ENCODE measurements at regions not wholly inside any gene's neighbourhood (a gene's known extent, or its start where the extent isn't known, plus 50 kb on each side); places are given as distances from the start of the nearest gene placed in this dataset.

DNA sequence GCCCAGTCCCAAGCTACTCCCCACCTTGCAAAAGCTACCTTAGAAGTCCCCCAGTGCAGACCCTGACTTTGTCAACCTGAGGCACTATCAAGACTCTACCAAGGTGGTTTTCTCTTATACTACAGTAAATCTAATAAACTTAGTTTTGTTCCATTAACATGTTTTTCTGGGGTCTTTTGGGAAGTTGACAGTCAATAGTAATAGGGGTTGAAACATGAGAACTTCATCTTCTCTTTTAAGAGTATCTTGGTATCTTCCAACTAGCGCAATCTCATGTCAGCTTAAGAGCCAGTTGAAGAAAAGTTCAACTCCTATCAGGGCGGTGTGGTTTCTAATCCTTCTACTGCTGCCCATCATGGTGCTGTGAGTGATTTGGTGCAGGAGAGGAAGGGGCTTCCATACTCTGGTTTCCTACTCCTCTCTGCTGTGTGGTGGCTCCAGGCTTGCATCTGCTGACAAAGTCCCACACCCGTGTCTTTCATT, 164.2 kb downstream of the FOXA2 start:
- Histone ChIP-seq H3K36me3 (ENCODE audit: control insufficient read depth, insufficient read depth, low read length) (no peaks in the 10 kb centered on the region), H3K27me3 (replicated peaks; ENCODE audit: control insufficient read depth, insufficient read depth, low read length) (peaks cover 2% of the 10 kb centered on the region), H3K4me3 (replicated peaks; ENCODE audit: low read depth, low read length) (no peak overlapping the region)
- no peak for DNase-seq (ENCODE audit: extremely low read depth, insufficient read length)
- TF ChIP-seq, protein P1, sequence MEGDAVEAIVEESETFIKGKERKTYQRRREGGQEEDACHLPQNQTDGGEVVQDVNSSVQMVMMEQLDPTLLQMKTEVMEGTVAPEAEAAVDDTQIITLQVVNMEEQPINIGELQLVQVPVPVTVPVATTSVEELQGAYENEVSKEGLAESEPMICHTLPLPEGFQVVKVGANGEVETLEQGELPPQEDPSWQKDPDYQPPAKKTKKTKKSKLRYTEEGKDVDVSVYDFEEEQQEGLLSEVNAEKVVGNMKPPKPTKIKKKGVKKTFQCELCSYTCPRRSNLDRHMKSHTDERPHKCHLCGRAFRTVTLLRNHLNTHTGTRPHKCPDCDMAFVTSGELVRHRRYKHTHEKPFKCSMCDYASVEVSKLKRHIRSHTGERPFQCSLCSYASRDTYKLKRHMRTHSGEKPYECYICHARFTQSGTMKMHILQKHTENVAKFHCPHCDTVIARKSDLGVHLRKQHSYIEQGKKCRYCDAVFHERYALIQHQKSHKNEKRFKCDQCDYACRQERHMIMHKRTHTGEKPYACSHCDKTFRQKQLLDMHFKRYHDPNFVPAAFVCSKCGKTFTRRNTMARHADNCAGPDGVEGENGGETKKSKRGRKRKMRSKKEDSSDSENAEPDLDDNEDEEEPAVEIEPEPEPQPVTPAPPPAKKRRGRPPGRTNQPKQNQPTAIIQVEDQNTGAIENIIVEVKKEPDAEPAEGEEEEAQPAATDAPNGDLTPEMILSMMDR (IDR thresholded peaks at IDR 0.05; ENCODE audit: insufficient read depth, low read length, poor library complexity, severe bottlenecking): no peak

DNA sequence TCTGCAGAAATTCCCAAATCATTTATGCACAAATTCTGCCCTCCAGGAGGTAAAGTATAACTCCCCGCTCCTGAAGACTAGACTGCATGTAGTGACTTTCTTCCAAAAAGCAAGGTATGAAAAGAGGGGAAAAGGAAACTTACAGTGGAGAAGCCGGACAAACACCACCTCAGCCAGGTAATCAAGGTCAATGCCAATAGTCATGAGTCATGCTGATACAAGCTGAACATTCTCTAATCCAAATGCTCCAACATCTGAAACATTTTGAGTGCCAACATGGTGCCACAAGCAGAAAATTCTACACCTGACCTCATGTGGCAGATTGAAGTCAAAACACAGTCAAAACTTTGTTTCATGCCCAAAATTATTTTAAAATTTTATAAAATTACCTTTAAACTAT, 165.6 kb downstream of the FOXA2 start:
- Histone ChIP-seq H3K4me3 (replicated peaks; ENCODE audit: low read depth, low read length) (no peak overlapping the region), H3K36me3 (ENCODE audit: control insufficient read depth, insufficient read depth, low read length) (no peaks in the 10 kb centered on the region), H3K27me3 (replicated peaks; ENCODE audit: control insufficient read depth, insufficient read depth, low read length) (peaks cover 2% of the 10 kb centered on the region)
- no peak for DNase-seq (ENCODE audit: extremely low read depth, insufficient read length)
- TF ChIP-seq, protein P1 (IDR thresholded peaks at IDR 0.05; ENCODE audit: insufficient read depth, low read length, poor library complexity, severe bottlenecking): no peak

DNA sequence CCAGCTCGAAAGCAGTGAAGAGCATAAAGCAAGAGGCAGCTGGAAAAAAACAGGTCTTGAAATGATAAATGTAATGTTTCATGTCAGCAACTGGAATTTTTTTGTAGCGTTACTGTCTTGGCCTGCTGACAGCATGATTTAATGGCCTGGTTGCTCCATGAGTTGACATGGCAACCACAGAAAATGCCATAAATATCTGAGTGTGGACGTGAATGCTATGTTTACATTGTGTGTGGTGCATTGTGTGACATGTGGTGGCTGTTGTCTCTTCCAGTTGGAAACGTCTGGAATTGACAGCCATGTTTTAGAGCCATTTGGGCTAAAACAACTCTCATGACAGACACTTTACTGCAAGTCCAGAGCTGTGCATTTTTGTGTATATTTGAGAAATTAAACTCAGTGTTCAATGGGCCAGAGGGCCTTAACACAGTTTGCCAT, 170.0 kb downstream of the FOXA2 start:
- H3K4me3 ChIP-seq (replicated peaks; ENCODE audit: low read depth, low read length): no peak overlapping the region
- DNase-seq (ENCODE audit: extremely low read depth, insufficient read length): no peak
- TF ChIP-seq, protein P1 (IDR thresholded peaks at IDR 0.05; ENCODE audit: insufficient read depth, low read length, poor library complexity, severe bottlenecking): no peak
- no peaks in the 10 kb centered on the region for H3K36me3 ChIP-seq (ENCODE audit: control insufficient read depth, insufficient read depth, low read length)
- no peaks in the 10 kb centered on the region for H3K27me3 ChIP-seq (replicated peaks; ENCODE audit: control insufficient read depth, insufficient read depth, low read length)

DNA sequence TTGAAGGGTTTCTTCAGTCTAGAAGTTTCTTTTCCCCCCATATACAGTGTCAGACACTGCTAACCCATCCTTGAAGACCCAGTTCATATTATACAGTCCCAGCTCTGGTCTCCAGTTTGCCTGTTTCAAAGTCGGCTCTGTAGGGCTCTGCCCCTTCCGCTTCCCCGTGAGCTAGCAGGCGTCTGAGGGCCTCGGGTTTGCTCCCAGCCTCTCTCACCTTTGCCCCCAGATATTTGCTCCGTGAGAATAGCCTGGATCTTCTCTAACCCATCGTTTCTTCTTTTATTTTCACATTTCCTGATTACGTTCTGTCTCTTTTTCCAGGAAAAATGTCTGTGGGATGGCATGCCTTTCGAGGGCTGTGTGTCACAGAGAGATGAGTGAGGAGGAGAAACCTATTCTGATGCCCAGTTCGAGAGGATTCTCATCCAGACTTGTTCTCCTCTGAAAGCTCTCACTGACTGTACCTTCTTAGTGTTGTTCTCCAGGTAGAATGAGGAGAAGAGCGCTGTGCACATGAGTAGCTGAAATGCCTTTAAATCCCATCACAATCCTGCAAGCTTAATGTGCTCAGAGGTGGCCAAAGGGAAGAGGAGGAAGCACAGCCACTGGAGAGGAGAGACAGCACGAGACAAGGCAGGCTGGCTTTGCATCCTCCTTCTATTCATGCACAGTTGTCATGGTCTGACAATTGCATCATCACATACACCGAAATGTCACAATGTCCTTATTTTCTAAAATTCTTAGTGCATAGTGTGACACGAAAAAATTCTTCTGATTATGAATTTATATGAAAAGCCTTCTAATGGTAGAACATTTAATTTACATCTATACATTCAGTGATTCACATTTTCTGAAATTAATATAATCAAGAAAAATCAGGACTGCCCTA, 171.1 kb downstream of the FOXA2 start:
- no peaks in the 10 kb centered on the region for H3K27me3 ChIP-seq (replicated peaks; ENCODE audit: control insufficient read depth, insufficient read depth, low read length)
- TF ChIP-seq, protein P1 (IDR thresholded peaks at IDR 0.05; ENCODE audit: insufficient read depth, low read length, poor library complexity, severe bottlenecking): no peak
- no peak overlapping the region for H3K4me3 ChIP-seq (replicated peaks; ENCODE audit: low read depth, low read length)
- H3K36me3 ChIP-seq (ENCODE audit: control insufficient read depth, insufficient read depth, low read length): no peaks in the 10 kb centered on the region
- DNase-seq (ENCODE audit: extremely low read depth, insufficient read length): no peak

DNA sequence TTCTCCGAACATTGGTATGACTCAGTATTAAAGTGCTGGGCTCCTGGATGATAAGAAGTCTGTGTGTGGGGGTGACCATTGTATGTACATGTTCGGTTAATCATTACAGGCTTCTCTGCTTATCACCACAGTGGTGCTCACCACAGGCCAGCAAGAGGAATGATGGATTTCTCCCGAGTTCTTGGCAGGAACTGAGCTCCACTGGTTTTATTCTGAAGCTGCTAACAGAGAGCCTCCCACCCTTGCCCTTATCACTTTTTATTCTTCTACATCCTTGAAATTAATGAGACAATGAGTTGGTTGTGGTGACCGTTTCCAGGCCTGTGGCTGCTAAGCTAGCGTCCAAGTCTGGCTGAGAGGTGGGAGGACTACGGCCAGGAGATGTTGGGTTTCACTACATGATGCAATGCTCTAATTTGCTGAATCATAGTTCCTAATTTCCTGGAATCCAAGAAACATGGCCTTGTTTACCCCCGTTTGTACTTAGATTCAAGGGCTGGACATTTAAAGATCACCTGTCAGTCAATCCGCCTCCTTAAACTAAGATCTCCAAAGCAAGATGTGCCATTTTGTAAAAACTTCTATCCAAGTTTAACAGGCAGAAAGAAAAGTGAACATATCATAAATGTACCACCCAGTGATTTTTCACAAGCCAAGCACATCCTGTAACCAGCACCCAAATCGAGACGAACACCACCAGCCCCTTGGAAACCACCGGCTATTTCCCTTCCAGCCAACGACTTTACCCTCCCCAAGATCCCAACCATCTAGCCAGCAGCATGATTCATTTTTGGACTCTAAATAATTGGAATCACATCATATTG, 172.5 kb downstream of the FOXA2 start:
- no peak for DNase-seq (ENCODE audit: extremely low read depth, insufficient read length)
- Histone ChIP-seq H3K4me3 (replicated peaks; ENCODE audit: low read depth, low read length) (no peak overlapping the region), H3K27me3 (replicated peaks; ENCODE audit: control insufficient read depth, insufficient read depth, low read length) (no peaks in the 10 kb centered on the region), H3K36me3 (ENCODE audit: control insufficient read depth, insufficient read depth, low read length) (no peaks in the 10 kb centered on the region)
- TF ChIP-seq, protein P1 (IDR thresholded peaks at IDR 0.05; ENCODE audit: insufficient read depth, low read length, poor library complexity, severe bottlenecking): no peak

Data from GM06990 (cell line).